ENCODE measurements at regions not wholly inside any gene's neighbourhood (a gene's known extent, or its start where the extent isn't known, plus 50 kb on each side); places are given as distances from the start of the nearest gene placed in this dataset.

DNA sequence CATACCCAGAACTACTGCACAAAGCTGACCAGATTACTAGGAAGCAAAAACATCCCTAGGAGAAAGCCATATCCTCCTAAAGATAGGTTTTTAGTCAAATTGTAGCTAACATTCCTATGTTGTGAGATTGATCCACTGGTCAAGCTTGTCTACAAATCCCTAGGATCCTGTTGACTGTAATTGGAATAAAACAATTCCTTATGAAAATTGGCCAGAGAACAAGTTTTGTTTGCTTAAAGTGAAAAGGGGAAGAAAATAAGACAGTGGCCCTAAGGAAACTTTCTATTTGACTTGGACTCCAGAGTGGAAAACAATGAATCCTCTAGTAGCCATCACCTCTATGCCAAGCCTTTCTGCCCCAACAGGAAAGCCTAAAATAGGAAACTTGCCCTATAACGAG lies 645.2 kb upstream of the USP24 start:
- Mint-ChIP-seq H3K27ac (no peak overlapping the region), H3K9me3 (peaks cover 17% of the 10 kb centered on the region), H3K4me1 (no peaks in the 10 kb centered on the region), H3K4me3 (no peak overlapping the region), H3K36me3 (ENCODE audit: low read depth) (peaks cover 5% of the 10 kb centered on the region), H3K27me3 (ENCODE audit: low read depth, poor library complexity) (peaks cover 12% of the 10 kb centered on the region)
- TF ChIP-seq, protein P1, sequence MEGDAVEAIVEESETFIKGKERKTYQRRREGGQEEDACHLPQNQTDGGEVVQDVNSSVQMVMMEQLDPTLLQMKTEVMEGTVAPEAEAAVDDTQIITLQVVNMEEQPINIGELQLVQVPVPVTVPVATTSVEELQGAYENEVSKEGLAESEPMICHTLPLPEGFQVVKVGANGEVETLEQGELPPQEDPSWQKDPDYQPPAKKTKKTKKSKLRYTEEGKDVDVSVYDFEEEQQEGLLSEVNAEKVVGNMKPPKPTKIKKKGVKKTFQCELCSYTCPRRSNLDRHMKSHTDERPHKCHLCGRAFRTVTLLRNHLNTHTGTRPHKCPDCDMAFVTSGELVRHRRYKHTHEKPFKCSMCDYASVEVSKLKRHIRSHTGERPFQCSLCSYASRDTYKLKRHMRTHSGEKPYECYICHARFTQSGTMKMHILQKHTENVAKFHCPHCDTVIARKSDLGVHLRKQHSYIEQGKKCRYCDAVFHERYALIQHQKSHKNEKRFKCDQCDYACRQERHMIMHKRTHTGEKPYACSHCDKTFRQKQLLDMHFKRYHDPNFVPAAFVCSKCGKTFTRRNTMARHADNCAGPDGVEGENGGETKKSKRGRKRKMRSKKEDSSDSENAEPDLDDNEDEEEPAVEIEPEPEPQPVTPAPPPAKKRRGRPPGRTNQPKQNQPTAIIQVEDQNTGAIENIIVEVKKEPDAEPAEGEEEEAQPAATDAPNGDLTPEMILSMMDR (IDR thresholded peaks at IDR 0.05): no peak
- DNase-seq: no peak

GRCh38 chr1:55854911-55855310 lies 639.7 kb upstream of the USP24 start:
- Mint-ChIP-seq H3K9me3 (no peaks in the 10 kb centered on the region), H3K4me3 (no peak overlapping the region), H3K4me1 (no peaks in the 10 kb centered on the region), H3K27me3 (ENCODE audit: low read depth, poor library complexity) (peaks cover 19% of the 10 kb centered on the region), H3K27ac (no peak overlapping the region), H3K36me3 (ENCODE audit: low read depth) (no peaks in the 10 kb centered on the region)
- DNase-seq: no peak
- TF ChIP-seq, protein P1 (IDR thresholded peaks at IDR 0.05): no peak

DNA sequence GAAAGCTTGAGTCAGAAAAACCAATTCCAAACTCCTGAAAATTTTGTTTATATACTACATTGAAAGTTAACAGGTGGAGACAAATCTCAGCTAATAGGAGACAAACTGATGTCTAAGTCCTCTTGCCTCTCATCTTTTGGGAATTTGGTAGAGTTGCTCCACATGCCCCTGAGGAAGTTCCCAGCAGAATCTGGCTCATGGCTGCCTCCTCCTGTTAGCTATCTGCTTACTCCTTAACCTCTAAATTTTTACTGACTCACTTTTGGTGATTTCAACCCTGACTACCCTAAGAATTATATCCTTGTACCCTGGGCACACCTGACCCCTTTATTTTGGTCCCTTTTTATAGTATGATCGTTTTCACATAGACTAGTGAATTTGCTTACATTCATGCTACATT lies 633.7 kb upstream of the USP24 start:
- Mint-ChIP-seq H3K9me3 (no peaks in the 10 kb centered on the region), H3K36me3 (ENCODE audit: low read depth) (no peaks in the 10 kb centered on the region), H3K4me1 (no peaks in the 10 kb centered on the region), H3K27ac (no peak overlapping the region), H3K4me3 (no peak overlapping the region), H3K27me3 (ENCODE audit: low read depth, poor library complexity) (peaks cover 4% of the 10 kb centered on the region)
- TF ChIP-seq, protein P1 (IDR thresholded peaks at IDR 0.05): no peak
- no peak for DNase-seq

DNA sequence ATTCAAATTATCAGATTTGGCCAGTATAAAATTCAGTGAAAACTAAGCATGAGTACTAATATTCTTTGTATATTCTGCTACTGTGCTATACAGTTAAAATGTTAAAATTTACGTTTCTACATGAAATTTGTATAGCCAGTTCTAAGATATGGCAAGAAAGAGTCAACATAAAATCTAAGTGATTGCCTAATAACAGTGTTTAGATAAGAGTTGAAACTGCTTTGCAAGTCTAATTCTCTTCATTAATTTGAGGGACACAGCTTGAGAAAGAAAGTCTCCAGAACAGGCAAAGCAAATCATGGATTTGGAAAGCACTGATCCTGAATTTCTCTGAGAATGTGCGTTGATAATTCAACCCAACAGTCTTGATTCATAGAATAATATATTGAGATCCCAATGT lies 630.9 kb upstream of the USP24 start:
- no peak for DNase-seq
- Mint-ChIP-seq H3K4me1 (no peaks in the 10 kb centered on the region), H3K4me3 (no peak overlapping the region), H3K9me3 (peaks cover 3% of the 10 kb centered on the region), H3K27me3 (ENCODE audit: low read depth, poor library complexity) (no peaks in the 10 kb centered on the region), H3K36me3 (ENCODE audit: low read depth) (no peaks in the 10 kb centered on the region), H3K27ac (no peak overlapping the region)
- TF ChIP-seq, protein P1 (IDR thresholded peaks at IDR 0.05): no peak

- H3K4me1 Mint-ChIP-seq: no peaks in the 10 kb centered on the region
- TF ChIP-seq, protein P1 (IDR thresholded peaks at IDR 0.05): no peak
Observed at GRCh38 chr1:55844322-55844721, 629.2 kb upstream of the USP24 start.

GRCh38 chr1:55839626-55840025 lies 624.5 kb upstream of the USP24 start:
- Mint-ChIP-seq H3K36me3 (ENCODE audit: low read depth) (no peaks in the 10 kb centered on the region), H3K4me1 (peaks cover 13% of the 10 kb centered on the region)

More at GRCh38 chr1:55844322-55844721, 629.2 kb upstream of the USP24 start:
- no peak for DNase-seq
- H3K4me3 Mint-ChIP-seq: no peak overlapping the region
- no peaks in the 10 kb centered on the region for H3K36me3 Mint-ChIP-seq (ENCODE audit: low read depth)
- no peak overlapping the region for H3K27ac Mint-ChIP-seq
- H3K27me3 Mint-ChIP-seq (ENCODE audit: low read depth, poor library complexity): no peaks in the 10 kb centered on the region
- peaks cover 3% of the 10 kb centered on the region for H3K9me3 Mint-ChIP-seq

More at GRCh38 chr1:55839626-55840025, 624.5 kb upstream of the USP24 start:
- TF ChIP-seq, protein P1 (IDR thresholded peaks at IDR 0.05): no peak
- H3K4me3 Mint-ChIP-seq: no peak overlapping the region
- no peak overlapping the region for H3K27ac Mint-ChIP-seq
- DNase-seq: no peak
- peaks cover 17% of the 10 kb centered on the region for H3K9me3 Mint-ChIP-seq
- peaks cover 3% of the 10 kb centered on the region for H3K27me3 Mint-ChIP-seq (ENCODE audit: low read depth, poor library complexity)

Data from nephron progenitor cell (in vitro differentiated cells).